GM18519 (cell line): ENCODE measurements at regions not wholly inside any gene's neighbourhood (a gene's known extent, or its start where the extent isn't known, plus 50 kb on each side); places are given as distances from the start of the nearest gene placed in this dataset.
"Not testable (repeated sequence)": the region's sequence is repeated elsewhere in the genome, so short reads cannot be mapped to it uniquely, and the experiment has no call there.

Source experiments
- ATAC-seq: cut with Tn5 transposase; IDR thresholded peaks from one replicate; pipeline ENCODE4 v1.9.1; 2021; ENCODE audit warnings: mild to moderate bottlenecking, moderate library complexity; ENCODE audit not compliant: unreplicated experiment, low FRiP score

GRCh38 chr4:42205541-42205940 is 53.1 kb upstream of the BEND4 start:
- ATAC-seq: no peak

GRCh38 chr4:42216664-42217063 is 64.2 kb upstream of the BEND4 start:
- ATAC-seq: no peak

GRCh38 chr4:42225286-42225685 is 72.8 kb upstream of the BEND4 start:
- ATAC-seq: no peak

- ATAC-seq: no peak
Observed at GRCh38 chr4:42234817-42235216, 82.4 kb upstream of the BEND4 start.

GRCh38 chr4:42235304-42236021 is 83.0 kb upstream of the BEND4 start:
- ATAC-seq: no peak

- ATAC-seq: no peak
Observed at GRCh38 chr4:42237010-42237409, 84.6 kb upstream of the BEND4 start.

GRCh38 chr4:42237451-42237850 is 85.0 kb upstream of the BEND4 start:
- no peak for ATAC-seq

- no peak for ATAC-seq
Observed at GRCh38 chr4:42248972-42249371, 96.5 kb upstream of the BEND4 start.

- ATAC-seq: no peak
Observed at GRCh38 chr4:42252315-42252714, 99.9 kb upstream of the BEND4 start.

GRCh38 chr4:42257645-42258044 is 105.2 kb upstream of the BEND4 start:
- not testable (repeated sequence) for ATAC-seq

GRCh38 chr4:42262701-42263490 is 110.4 kb upstream of the BEND4 start:
- ATAC-seq: no peak

GRCh38 chr4:42265782-42266602 is 113.5 kb upstream of the BEND4 start:
- ATAC-seq: no peak

GRCh38 chr4:42267724-42268123 is 115.3 kb upstream of the BEND4 start:
- ATAC-seq: no peak

GRCh38 chr4:42268824-42269223 is 116.4 kb upstream of the BEND4 start:
- no peak for ATAC-seq

- ATAC-seq: no peak
Observed at GRCh38 chr4:42271096-42271495, 118.6 kb upstream of the BEND4 start.

- no peak for ATAC-seq
Observed at GRCh38 chr4:42277291-42277690, 120.0 kb upstream of the SHISA3 start.

- ATAC-seq: peak; percentile 31
Observed at GRCh38 chr4:42278709-42279324, 118.5 kb upstream of the SHISA3 start.

- no peak for ATAC-seq
Observed at GRCh38 chr4:42280327-42281095, 116.8 kb upstream of the SHISA3 start.

GRCh38 chr4:42281324-42282020 is 115.8 kb upstream of the SHISA3 start:
- peak; percentile 22 for ATAC-seq
